ENCODE measurements at regions not wholly inside any gene's neighbourhood (a gene's known extent, or its start where the extent isn't known, plus 50 kb on each side); places are given as distances from the start of the nearest gene placed in this dataset.

GRCh38 chr5:20215257-20215656, 227.3 kb upstream of the CDH18 start:
- H3K4me3 ChIP-seq (ENCODE audit: low read depth, low read length) = no peak overlapping the region
- no peaks in the 10 kb centered on the region for H3K36me3 ChIP-seq (ENCODE audit: control insufficient read depth, insufficient read depth, low read length)
- H3K27me3 ChIP-seq (ENCODE audit: control insufficient read depth, insufficient read depth, low read length) = no peaks in the 10 kb centered on the region
- no peak for DNase-seq (ENCODE audit: low read depth)
- no peak for TF ChIP-seq CTCF (IDR thresholded peaks at IDR 0.05; ENCODE audit: insufficient read depth, low read length, poor library complexity, severe bottlenecking)

GRCh38 chr5:20213803-20214202, 225.8 kb upstream of the CDH18 start:
- TF ChIP-seq CTCF (IDR thresholded peaks at IDR 0.05; ENCODE audit: insufficient read depth, low read length, poor library complexity, severe bottlenecking) = no peak
- H3K36me3 ChIP-seq (ENCODE audit: control insufficient read depth, insufficient read depth, low read length) = no peaks in the 10 kb centered on the region

GRCh38 chr5:20212701-20213100, 224.7 kb upstream of the CDH18 start:
- TF ChIP-seq CTCF (IDR thresholded peaks at IDR 0.05; ENCODE audit: insufficient read depth, low read length, poor library complexity, severe bottlenecking) = no peak
- no peaks in the 10 kb centered on the region for H3K36me3 ChIP-seq (ENCODE audit: control insufficient read depth, insufficient read depth, low read length)
- H3K4me3 ChIP-seq (ENCODE audit: low read depth, low read length) = no peak overlapping the region
- H3K27me3 ChIP-seq (ENCODE audit: control insufficient read depth, insufficient read depth, low read length) = no peaks in the 10 kb centered on the region
- DNase-seq (ENCODE audit: low read depth) = no peak

More at GRCh38 chr5:20213803-20214202, 225.8 kb upstream of the CDH18 start:
- H3K27me3 ChIP-seq (ENCODE audit: control insufficient read depth, insufficient read depth, low read length) = no peaks in the 10 kb centered on the region
- no peak for DNase-seq (ENCODE audit: low read depth)
- H3K4me3 ChIP-seq (ENCODE audit: low read depth, low read length) = no peak overlapping the region

GRCh38 chr5:20166456-20166855, 178.5 kb upstream of the CDH18 start:
- H3K36me3 ChIP-seq (ENCODE audit: control insufficient read depth, insufficient read depth, low read length) = no peaks in the 10 kb centered on the region

GRCh38 chr5:20158006-20158405, 170.0 kb upstream of the CDH18 start:
- H3K4me3 ChIP-seq (ENCODE audit: low read depth, low read length) = no peak overlapping the region
- no peak for TF ChIP-seq CTCF (IDR thresholded peaks at IDR 0.05; ENCODE audit: insufficient read depth, low read length, poor library complexity, severe bottlenecking)
- no peaks in the 10 kb centered on the region for H3K36me3 ChIP-seq (ENCODE audit: control insufficient read depth, insufficient read depth, low read length)
- H3K27me3 ChIP-seq (ENCODE audit: control insufficient read depth, insufficient read depth, low read length) = no peaks in the 10 kb centered on the region
- DNase-seq (ENCODE audit: low read depth) = no peak

More at GRCh38 chr5:20166456-20166855, 178.5 kb upstream of the CDH18 start:
- no peak for DNase-seq (ENCODE audit: low read depth)
- no peak for TF ChIP-seq CTCF (IDR thresholded peaks at IDR 0.05; ENCODE audit: insufficient read depth, low read length, poor library complexity, severe bottlenecking)
- Histone ChIP-seq H3K27me3 (ENCODE audit: control insufficient read depth, insufficient read depth, low read length) (no peaks in the 10 kb centered on the region), H3K4me3 (ENCODE audit: low read depth, low read length) (no peak overlapping the region)

- Histone ChIP-seq H3K27me3 (ENCODE audit: control insufficient read depth, insufficient read depth, low read length) (no peaks in the 10 kb centered on the region), H3K36me3 (ENCODE audit: control insufficient read depth, insufficient read depth, low read length) (no peaks in the 10 kb centered on the region), H3K4me3 (ENCODE audit: low read depth, low read length) (no peak overlapping the region)
- TF ChIP-seq CTCF (IDR thresholded peaks at IDR 0.05; ENCODE audit: insufficient read depth, low read length, poor library complexity, severe bottlenecking) = no peak
- no peak for DNase-seq (ENCODE audit: low read depth)
These were observed 169.1 kb upstream of the CDH18 start for GRCh38 chr5:20157089-20157488.

All from kidney epithelial cell (primary cell).